ENCODE measurements at regions not wholly inside any gene's neighbourhood (a gene's known extent, or its start where the extent isn't known, plus 50 kb on each side); places are given as distances from the start of the nearest gene placed in this dataset.

- Histone ChIP-seq H3K4me3 (no peak overlapping the region), H3K4me1 (no peaks in the 10 kb centered on the region), H3K27me3 (ENCODE audit: insufficient read depth in 3 of 3, low read length in 2 of 3) (no peaks in the 10 kb centered on the region), H3K27ac (no peak overlapping the region), H3K36me3 (ENCODE audit: insufficient read depth in 1 of 2, low read depth in 1 of 2) (no peaks in the 10 kb centered on the region), H3K9me3 (no peaks in the 10 kb centered on the region)
- DNase-seq, result no peak
- 81 to 88% (median 85%) methylated on average over 7 of the region's 7 CpGs for WGBS, 3 donors
- intact Hi-C loops (cut with DNase I), result no loop called here
- ATAC-seq, result no peak
- TF ChIP-seq, protein P1, sequence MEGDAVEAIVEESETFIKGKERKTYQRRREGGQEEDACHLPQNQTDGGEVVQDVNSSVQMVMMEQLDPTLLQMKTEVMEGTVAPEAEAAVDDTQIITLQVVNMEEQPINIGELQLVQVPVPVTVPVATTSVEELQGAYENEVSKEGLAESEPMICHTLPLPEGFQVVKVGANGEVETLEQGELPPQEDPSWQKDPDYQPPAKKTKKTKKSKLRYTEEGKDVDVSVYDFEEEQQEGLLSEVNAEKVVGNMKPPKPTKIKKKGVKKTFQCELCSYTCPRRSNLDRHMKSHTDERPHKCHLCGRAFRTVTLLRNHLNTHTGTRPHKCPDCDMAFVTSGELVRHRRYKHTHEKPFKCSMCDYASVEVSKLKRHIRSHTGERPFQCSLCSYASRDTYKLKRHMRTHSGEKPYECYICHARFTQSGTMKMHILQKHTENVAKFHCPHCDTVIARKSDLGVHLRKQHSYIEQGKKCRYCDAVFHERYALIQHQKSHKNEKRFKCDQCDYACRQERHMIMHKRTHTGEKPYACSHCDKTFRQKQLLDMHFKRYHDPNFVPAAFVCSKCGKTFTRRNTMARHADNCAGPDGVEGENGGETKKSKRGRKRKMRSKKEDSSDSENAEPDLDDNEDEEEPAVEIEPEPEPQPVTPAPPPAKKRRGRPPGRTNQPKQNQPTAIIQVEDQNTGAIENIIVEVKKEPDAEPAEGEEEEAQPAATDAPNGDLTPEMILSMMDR (IDR thresholded peaks at IDR 0.05), result no peak
These were observed 147.4 kb downstream of the TFCP2L1 start for GRCh38 chr2:121137571-121137970.

DNA sequence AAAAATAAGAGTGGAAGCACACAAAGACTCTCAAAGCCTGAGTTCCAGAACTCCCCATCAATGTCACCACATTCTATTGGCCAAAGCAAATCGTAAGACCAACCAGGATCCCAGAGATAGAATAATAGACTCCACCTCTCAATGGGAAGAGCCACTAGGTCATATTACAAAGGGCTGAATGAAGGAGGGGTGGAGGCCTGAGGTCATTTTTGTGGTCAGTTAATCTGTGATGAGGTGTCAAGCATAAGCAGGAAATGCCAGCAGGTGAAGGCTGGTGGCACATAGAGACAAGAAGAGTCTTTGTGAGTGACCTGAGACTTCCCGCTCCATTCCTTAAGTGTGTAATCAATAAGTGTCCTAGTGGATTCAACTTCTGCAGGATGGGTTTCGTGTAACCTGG lies 144.3 kb downstream of the TFCP2L1 start:
- intact Hi-C loops (cut with DNase I), result no loop called here
- Histone ChIP-seq H3K27me3 (ENCODE audit: insufficient read depth in 3 of 3, low read length in 2 of 3) (no peaks in the 10 kb centered on the region), H3K27ac (no peak overlapping the region), H3K36me3 (ENCODE audit: insufficient read depth in 1 of 2, low read depth in 1 of 2) (no peaks in the 10 kb centered on the region), H3K4me1 (no peaks in the 10 kb centered on the region), H3K9me3 (peaks cover 4% of the 10 kb centered on the region), H3K4me3 (no peak overlapping the region)
- no peak for ATAC-seq
- TF ChIP-seq, protein P1 (IDR thresholded peaks at IDR 0.05), result no peak
- WGBS, 3 donors, result 93 to 95% (median 95%) methylated on average over 3 of the region's 3 CpGs
- no peak for DNase-seq

DNA sequence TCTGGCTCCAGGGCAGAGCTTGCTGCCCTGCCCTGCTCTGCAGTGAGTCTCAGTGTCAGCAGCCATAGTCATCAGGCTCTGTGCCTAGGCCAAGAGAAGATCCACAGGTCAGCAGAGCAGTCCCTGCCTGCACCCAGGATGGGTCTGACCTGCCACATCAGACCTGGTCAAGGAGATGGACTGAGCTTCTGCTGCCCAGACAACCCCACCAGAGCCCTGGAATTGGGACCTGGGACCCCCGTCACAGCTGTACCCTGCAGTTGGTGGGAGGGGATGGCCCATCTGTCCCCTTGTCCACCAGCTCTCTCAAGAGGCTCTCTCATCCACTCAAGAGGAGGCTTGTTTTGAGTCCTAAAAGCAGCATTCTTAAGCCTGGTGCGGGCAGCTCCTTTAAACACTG lies 142.6 kb downstream of the TFCP2L1 start:
- Histone ChIP-seq H3K36me3 (ENCODE audit: insufficient read depth in 1 of 2, low read depth in 1 of 2) (no peaks in the 10 kb centered on the region), H3K4me1 (no peaks in the 10 kb centered on the region), H3K9me3 (peaks cover 4% of the 10 kb centered on the region), H3K4me3 (no peak overlapping the region), H3K27ac (no peak overlapping the region), H3K27me3 (ENCODE audit: insufficient read depth in 3 of 3, low read length in 2 of 3) (no peaks in the 10 kb centered on the region)
- intact Hi-C loops (cut with DNase I), result no loop called here
- 86 to 94% (median 90%) methylated on average over 2 of the region's 2 CpGs for WGBS, 3 donors
- DNase-seq (no peak), ATAC-seq (no peak)
- TF ChIP-seq, protein P1 (IDR thresholded peaks at IDR 0.05), result no peak

- Histone ChIP-seq H3K4me1 (no peaks in the 10 kb centered on the region), H3K27ac (no peak overlapping the region), H3K4me3 (no peak overlapping the region), H3K36me3 (ENCODE audit: insufficient read depth in 1 of 2, low read depth in 1 of 2) (no peaks in the 10 kb centered on the region), H3K27me3 (ENCODE audit: insufficient read depth in 3 of 3, low read length in 2 of 3) (no peaks in the 10 kb centered on the region), H3K9me3 (peaks cover 4% of the 10 kb centered on the region)
- 89 to 90% (median 90%) methylated on average over 7 of the region's 7 CpGs for WGBS, 3 donors
- no peak for DNase-seq
- no peak for ATAC-seq
- intact Hi-C loops (cut with DNase I), result no loop called here
- TF ChIP-seq, protein P1 (IDR thresholded peaks at IDR 0.05), result no peak
These were observed 140.9 kb downstream of the TFCP2L1 start for GRCh38 chr2:121144111-121144510.

DNA sequence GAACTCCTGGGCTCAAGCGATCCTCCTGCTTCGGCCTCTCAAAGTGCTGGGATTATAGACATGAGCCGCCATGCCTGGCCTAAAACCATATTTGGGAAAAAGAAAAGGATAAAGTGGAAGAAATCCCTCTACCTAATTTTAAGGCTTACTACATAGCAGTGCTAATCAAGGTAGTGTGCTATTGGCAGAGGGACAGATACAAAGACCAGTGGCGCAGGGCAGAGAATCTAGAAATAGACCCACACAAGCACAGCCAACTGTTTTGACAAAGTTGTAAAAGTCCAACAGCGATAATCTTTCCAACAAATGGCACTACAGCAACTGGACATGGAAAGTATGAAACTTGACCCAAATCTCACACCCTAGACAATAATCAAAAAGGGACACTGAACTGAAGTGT lies 138.4 kb downstream of the TFCP2L1 start:
- TF ChIP-seq, protein P1 (IDR thresholded peaks at IDR 0.05), result no peak
- Histone ChIP-seq H3K27me3 (ENCODE audit: insufficient read depth in 3 of 3, low read length in 2 of 3) (no peaks in the 10 kb centered on the region), H3K4me3 (no peak overlapping the region), H3K27ac (no peak overlapping the region), H3K36me3 (ENCODE audit: insufficient read depth in 1 of 2, low read depth in 1 of 2) (no peaks in the 10 kb centered on the region), H3K9me3 (peaks cover 4% of the 10 kb centered on the region), H3K4me1 (no peaks in the 10 kb centered on the region)
- DNase-seq (no peak), ATAC-seq (no peak)
- intact Hi-C loops (cut with DNase I), result no loop called here
- WGBS, 3 donors, result 63 to 68% (median 65%) methylated on average over 5 of the region's 5 CpGs

Measured in psoas muscle (tissue), 7 donors.